HUES6 (cell line): ENCODE measurements at regions not wholly inside any gene's neighbourhood (a gene's known extent, or its start where the extent isn't known, plus 50 kb on each side); places are given as distances from the start of the nearest gene placed in this dataset.

Source experiments
- H3K27ac ChIP-seq: 2 replicates; pipeline ENCODE4 v1.7.0; 2013; ENCODE audit warnings: low read depth, mild to moderate bottlenecking, low read length, inconsistent platforms
- H3K27me3 ChIP-seq: 2 replicates; pipeline ENCODE4 v1.6.1; 2013; ENCODE audit warnings: low read length; ENCODE audit not compliant: control insufficient read depth, insufficient read depth
- H3K36me3 ChIP-seq: 2 replicates; pipeline ENCODE4 v1.6.1; 2013; ENCODE audit warnings: low read length; ENCODE audit not compliant: control insufficient read depth, insufficient read depth
- H3K4me1 ChIP-seq: 2 replicates; pipeline ENCODE4 v1.6.1; 2013; ENCODE audit warnings: low read length; ENCODE audit not compliant: control insufficient read depth, insufficient read depth
- H3K4me3 ChIP-seq: 2 replicates; pipeline ENCODE4 v1.5.1; 2013; ENCODE audit warnings: low read depth, low read length
- H3K9ac ChIP-seq: one replicate; pipeline ENCODE4 v1.6.1; 2013; ENCODE audit warnings: mild to moderate bottlenecking, low read length
- H3K9me3 ChIP-seq: 2 replicates; pipeline ENCODE4 v1.6.1; 2013; ENCODE audit warnings: low read depth, low read length; ENCODE audit not compliant: control insufficient read depth, insufficient read depth

DNA sequence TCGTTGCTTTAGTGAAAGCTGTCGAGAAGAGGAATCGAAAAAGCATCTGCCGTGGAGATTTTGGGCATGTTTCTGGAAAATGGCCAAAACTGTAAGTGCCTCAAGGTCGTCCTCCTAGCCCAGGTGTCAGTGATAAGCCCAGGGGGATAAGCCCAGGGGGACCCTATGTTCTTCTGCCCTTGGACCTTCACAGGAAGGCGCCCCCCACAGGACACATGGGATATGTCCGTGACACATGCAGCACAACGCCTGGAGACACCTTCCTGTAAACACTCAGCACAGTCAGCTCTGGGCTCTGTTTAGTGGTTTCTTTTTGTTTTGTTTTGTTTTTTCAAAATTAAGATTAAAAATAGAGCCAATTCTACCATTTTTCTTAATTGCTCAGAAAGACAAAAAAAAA is 272.7 kb downstream of the KLF6 start:
- no peak overlapping the region for H3K27ac ChIP-seq
- H3K9ac ChIP-seq, result no peak overlapping the region
- H3K36me3 ChIP-seq, result no peaks in the 10 kb centered on the region
- H3K4me1 ChIP-seq, result no peaks in the 10 kb centered on the region
- no peaks in the 10 kb centered on the region for H3K27me3 ChIP-seq
- H3K4me3 ChIP-seq, result no peak overlapping the region
- H3K9me3 ChIP-seq, result 0 out of 2 replicates have a peak, but pooled peaks cover 2% of the 10 kb centered on the region

- Histone ChIP-seq H3K27me3 (no peaks in the 10 kb centered on the region), H3K36me3 (no peaks in the 10 kb centered on the region), H3K4me3 (no peak overlapping the region), H3K4me1 (no peaks in the 10 kb centered on the region), H3K9ac (no peak overlapping the region), H3K9me3 (0 out of 2 replicates have a peak, but pooled peaks cover 2% of the 10 kb centered on the region), H3K27ac (no peak overlapping the region)
Observed at GRCh38 chr10:3511483-3511882, 273.5 kb downstream of the KLF6 start.

DNA sequence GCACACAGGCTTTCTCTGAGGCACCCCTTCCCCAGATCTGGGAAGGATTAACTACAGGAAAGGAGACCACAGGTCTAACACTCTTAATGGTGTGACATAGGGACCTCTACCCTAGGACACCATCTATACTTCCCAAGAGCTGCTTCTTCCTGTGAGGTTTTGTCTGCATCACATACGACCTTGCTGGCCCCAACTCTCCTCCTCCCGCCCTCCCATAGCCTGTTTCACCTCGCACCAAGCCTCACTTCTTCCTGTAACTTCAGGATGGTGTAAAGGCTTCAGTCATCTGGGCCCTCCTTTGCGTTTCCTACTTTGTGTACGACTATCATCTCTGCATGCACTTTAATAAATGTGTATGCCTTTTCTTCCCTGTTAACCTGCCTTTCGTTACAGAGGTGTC is 274.3 kb downstream of the KLF6 start:
- Histone ChIP-seq H3K36me3 (no peaks in the 10 kb centered on the region), H3K9me3 (0 out of 2 replicates have a peak, but pooled peaks cover 2% of the 10 kb centered on the region)

GRCh38 chr10:3509355-3509754 is 275.7 kb downstream of the KLF6 start:
- Histone ChIP-seq H3K27ac (no peak overlapping the region), H3K36me3 (no peaks in the 10 kb centered on the region), H3K4me1 (no peaks in the 10 kb centered on the region), H3K4me3 (no peak overlapping the region), H3K9ac (no peak overlapping the region), H3K9me3 (0 out of 2 replicates have a peak, but pooled peaks cover 2% of the 10 kb centered on the region), H3K27me3 (no peaks in the 10 kb centered on the region)

More for the DNA sequence above, 274.3 kb downstream of the KLF6 start:
- H3K27ac ChIP-seq, result no peak overlapping the region
- no peaks in the 10 kb centered on the region for H3K27me3 ChIP-seq
- H3K9ac ChIP-seq, result no peak overlapping the region
- no peak overlapping the region for H3K4me3 ChIP-seq
- no peaks in the 10 kb centered on the region for H3K4me1 ChIP-seq

DNA sequence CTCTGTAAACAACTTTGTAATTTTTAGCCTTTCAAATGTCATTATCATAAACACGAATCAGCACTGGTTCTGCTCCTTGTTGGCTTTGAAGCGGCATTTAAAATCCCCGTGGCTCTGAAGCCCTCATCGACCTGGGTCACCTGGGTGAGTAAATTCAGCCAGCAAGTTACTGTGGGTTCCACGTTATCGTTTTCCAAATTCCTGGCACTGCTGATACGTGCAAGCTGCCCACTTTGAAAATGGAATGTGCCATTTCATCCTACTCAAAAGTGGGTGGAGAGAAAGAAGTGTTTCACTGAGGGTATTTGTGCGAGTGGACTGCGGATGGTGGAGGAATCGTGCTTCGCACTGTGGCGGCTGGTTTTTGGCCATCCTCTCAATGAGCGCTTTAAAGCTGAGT is 281.7 kb downstream of the KLF6 start:
- Histone ChIP-seq H3K9ac (no peak overlapping the region), H3K27ac (no peak overlapping the region), H3K9me3 (no peaks in the 10 kb centered on the region)

DNA sequence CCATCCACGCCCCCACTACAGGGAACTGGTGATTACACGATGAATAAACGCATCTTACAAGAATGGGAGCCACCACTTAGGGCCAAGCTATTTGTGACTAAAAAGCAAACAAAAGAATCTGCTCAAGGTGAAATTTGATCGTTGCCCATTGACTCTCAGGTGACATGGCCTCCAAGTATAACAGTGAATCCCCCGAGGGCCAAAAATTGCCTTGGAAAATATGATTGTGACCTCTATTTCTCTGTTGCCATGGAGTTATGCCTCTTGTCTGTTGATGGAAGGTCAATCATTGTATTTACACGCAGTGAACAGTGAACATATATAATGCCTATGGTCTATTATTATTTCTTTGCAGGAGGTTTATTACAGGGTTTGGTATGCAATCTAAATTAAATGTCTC is 282.3 kb downstream of the KLF6 start:
- Histone ChIP-seq H3K27me3 (no peaks in the 10 kb centered on the region), H3K9ac (no peak overlapping the region), H3K36me3 (no peaks in the 10 kb centered on the region), H3K9me3 (no peaks in the 10 kb centered on the region), H3K4me1 (peaks cover 12% of the 10 kb centered on the region), H3K4me3 (no peak overlapping the region), H3K27ac (no peak overlapping the region)

More for the DNA sequence above, 281.7 kb downstream of the KLF6 start:
- peaks cover 12% of the 10 kb centered on the region for H3K4me1 ChIP-seq
- no peaks in the 10 kb centered on the region for H3K36me3 ChIP-seq
- H3K27me3 ChIP-seq, result no peaks in the 10 kb centered on the region
- H3K4me3 ChIP-seq, result no peak overlapping the region

DNA sequence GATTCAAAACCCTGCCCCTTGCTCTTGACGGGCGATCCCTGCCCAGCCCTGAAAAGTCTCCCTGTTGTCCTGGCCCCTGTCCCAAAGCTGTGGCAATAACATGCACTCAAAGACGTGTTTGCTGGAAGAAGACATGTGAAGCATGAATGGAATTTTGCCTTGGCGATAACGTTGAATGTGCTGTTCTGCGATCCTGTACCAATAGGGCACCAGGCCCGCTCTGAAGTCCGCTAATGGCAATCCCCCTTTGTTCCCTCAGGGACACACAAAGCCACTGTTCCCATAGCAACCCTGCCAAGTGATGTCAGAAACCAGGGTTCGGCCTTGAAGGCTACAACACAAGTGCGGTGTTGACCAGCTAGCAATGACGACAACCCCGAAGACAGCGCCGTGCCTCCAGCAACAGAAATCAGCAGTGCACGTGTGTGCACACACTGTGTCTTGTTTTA is 284.6 kb downstream of the KLF6 start:
- Histone ChIP-seq H3K36me3 (no peaks in the 10 kb centered on the region), H3K27ac (no peak overlapping the region), H3K27me3 (no peaks in the 10 kb centered on the region), H3K9ac (no peak overlapping the region), H3K9me3 (no peaks in the 10 kb centered on the region), H3K4me1 (peaks cover 28% of the 10 kb centered on the region), H3K4me3 (no peak overlapping the region)

GRCh38 chr10:3499120-3499519 is 285.9 kb downstream of the KLF6 start:
- Histone ChIP-seq H3K9me3 (no peaks in the 10 kb centered on the region), H3K36me3 (no peaks in the 10 kb centered on the region), H3K9ac (no peak overlapping the region), H3K27ac (no peak overlapping the region), H3K4me1 (peaks cover 37% of the 10 kb centered on the region), H3K4me3 (no peak overlapping the region), H3K27me3 (no peaks in the 10 kb centered on the region)

- Histone ChIP-seq H3K4me3 (no peak overlapping the region), H3K9me3 (no peaks in the 10 kb centered on the region), H3K9ac (no peak overlapping the region), H3K27ac (no peak overlapping the region), H3K4me1 (peaks cover 37% of the 10 kb centered on the region), H3K36me3 (no peaks in the 10 kb centered on the region), H3K27me3 (no peaks in the 10 kb centered on the region)
Observed at GRCh38 chr10:3497581-3497980, 287.4 kb downstream of the KLF6 start.

DNA sequence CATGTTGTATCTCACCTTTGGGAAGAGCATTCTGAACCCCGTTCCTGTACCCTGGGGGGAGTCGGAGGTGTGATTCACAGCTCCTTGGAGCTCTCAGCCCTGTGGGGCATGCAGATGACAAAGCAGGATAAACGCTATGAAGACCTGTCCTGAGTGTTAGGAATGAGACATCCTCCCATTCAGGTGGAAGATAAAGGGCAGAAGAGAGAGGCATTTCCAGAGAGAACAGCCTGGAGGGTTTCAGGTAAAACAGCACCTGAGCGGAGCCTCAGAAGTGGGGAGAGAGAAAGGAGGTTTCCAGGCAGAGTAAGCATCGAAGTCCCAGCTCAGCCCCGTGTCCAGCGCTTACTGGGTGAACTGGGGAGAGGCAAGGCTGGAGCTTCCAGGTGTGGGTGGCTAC is 288.9 kb downstream of the KLF6 start:
- peak overlapping the region; percentile 2; the same call in 1 of the 2 replicates for H3K4me3 ChIP-seq
- no peaks in the 10 kb centered on the region for H3K27me3 ChIP-seq
- peak overlapping the region; percentile 0 for H3K9ac ChIP-seq
- H3K27ac ChIP-seq, result peak overlapping the region; percentile 2; the same call in 1 of the 2 replicates
- no peaks in the 10 kb centered on the region for H3K9me3 ChIP-seq
- no peaks in the 10 kb centered on the region for H3K36me3 ChIP-seq
- peaks cover 33% of the 10 kb centered on the region for H3K4me1 ChIP-seq

DNA sequence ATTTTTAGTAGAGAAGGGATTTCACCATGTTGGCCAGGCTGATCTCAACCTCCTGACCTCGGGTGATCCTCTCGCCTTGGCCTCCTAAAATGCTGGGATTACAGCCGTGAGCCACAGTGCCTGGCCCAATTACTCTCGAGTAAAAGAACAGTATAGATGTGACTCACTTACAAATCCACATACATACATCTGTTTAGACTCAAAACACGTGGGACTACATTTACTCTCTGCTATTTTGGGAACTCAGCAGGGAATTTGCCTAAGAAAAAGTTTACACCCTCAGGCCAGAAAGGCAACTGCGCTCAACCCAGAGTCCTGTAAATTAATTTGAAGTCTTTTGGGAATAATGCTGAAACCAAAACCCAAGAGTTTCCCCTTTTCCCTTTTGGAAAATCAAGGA is 289.7 kb downstream of the KLF6 start:
- no peaks in the 10 kb centered on the region for H3K36me3 ChIP-seq
- no peaks in the 10 kb centered on the region for H3K27me3 ChIP-seq
- no peak overlapping the region for H3K4me3 ChIP-seq
- 0 out of 2 replicates have a peak overlapping the region, but pooled peaks have one; percentile 30 for H3K27ac ChIP-seq
- H3K9me3 ChIP-seq, result no peaks in the 10 kb centered on the region
- no peak overlapping the region for H3K9ac ChIP-seq
- H3K4me1 ChIP-seq, result peaks cover 29% of the 10 kb centered on the region

DNA sequence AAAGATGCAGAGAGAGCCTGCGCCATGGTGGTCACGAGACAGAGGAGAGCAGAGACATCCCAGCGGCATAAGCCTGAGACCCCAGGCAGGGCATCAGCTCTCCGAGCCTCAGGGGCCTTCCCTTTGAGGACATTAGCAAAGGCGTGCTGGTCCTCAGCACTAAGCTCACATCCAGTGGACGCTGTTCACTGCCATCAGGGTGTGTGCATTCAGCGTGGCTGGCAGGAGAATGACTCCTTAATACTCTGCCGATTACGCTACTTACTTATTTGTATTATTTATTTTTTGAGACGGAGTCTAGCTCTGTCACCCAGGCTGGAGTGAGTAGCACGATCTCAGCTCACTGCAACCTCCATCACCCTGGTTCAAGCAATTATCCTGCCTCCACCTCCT is 290.2 kb downstream of the KLF6 start:
- Histone ChIP-seq H3K27ac (no peak overlapping the region), H3K36me3 (no peaks in the 10 kb centered on the region), H3K9ac (no peak overlapping the region), H3K4me3 (no peak overlapping the region), H3K27me3 (no peaks in the 10 kb centered on the region), H3K9me3 (no peaks in the 10 kb centered on the region), H3K4me1 (peaks cover 28% of the 10 kb centered on the region)
